K562 (cell line): ENCODE measurements at regions not wholly inside any gene's neighbourhood (a gene's known extent, or its start where the extent isn't known, plus 50 kb on each side); places are given as distances from the start of the nearest gene placed in this dataset.

Source experiments
- ATAC-seq: fragments of 200-7000 bp; cut with Tn5 transposase; 3 replicates; pipeline ENCODE4 v1.9.1; 2020; ENCODE audit warnings: moderate library complexity
- BruUV-seq: library from RNA; stranded (reverse); fragments of 400-500 nt; replicated peaks from 2 replicates; lab custom pipeline; 2021; lab: Mats Ljungman, UMichigan
- CTCF ChIA-PET: fragments of 300-600 bp; formaldehyde crosslinking; extraction: SDS; loops from one replicate; lab custom pipeline; 2021; ENCODE audit warnings: low intra/inter-chr PET ratio; lab: Yijun Ruan, JAX
- POLR2A ChIA-PET: fragments of 300-600, 350-650 bp; sonication (Branson Sonifier 250); formaldehyde crosslinking; extraction: SDS; loops from one replicate; lab custom pipeline; 2021; ENCODE audit warnings: antibody characterized with exemption, inconsistent platforms; lab: Yijun Ruan, JAX
- DNase-seq, 4 experiments: peaks; one replicate each; pipeline versions ENCODE4 v3.0.0 to v3.0.0-alpha.2; 2011 to 2018; ENCODE audit warnings: low spot score in 3 of 4, mixed read lengths in 3 of 4; ENCODE audit errors: extremely low read depth in 1 of 4
- FAIRE-seq: peaks from 2 replicates; lab custom pipeline; 2011; peaks lifted over from hg19 to GRCh38; lab: Jason Lieb, UNC
- H2AFZ ChIP-seq: 2 replicates; pipeline ENCODE4 v1.6.0; 2011; ENCODE audit warnings: low read depth, low read length, control low read depth, inconsistent platforms
- H3K27ac ChIP-seq: fragments of 200-600 bp; 3 replicates; pipeline ENCODE4 v1.8.0; 2011; ENCODE audit warnings: low read depth, mild to moderate bottlenecking, control low read depth, inconsistent platforms, low read length, moderate library complexity, mixed read lengths; ENCODE audit errors: extremely low read depth
- H3K27me3 ChIP-seq, 2 experiments: fragments of 300-600 bp in 1 of 2; 2 replicates in 1 of 2; 3 replicates in 1 of 2; pipeline versions ENCODE4 v1.6.0 to v1.8.0; 2011; ENCODE audit warnings: inconsistent platforms in 2 of 2, low read length in 2 of 2, mild to moderate bottlenecking in 1 of 2, mixed read lengths in 1 of 2, moderate library complexity in 1 of 2; ENCODE audit not compliant: control insufficient read depth in 2 of 2, insufficient read depth in 2 of 2
- H3K36me3 ChIP-seq: fragments of 300-600 bp; 3 replicates; pipeline ENCODE4 v1.8.0; 2011; ENCODE audit warnings: mild to moderate bottlenecking, low read length, inconsistent platforms; ENCODE audit not compliant: control insufficient read depth, insufficient read depth
- H3K4me1 ChIP-seq, 2 experiments: fragments of 200-600 bp in 1 of 2; replicated peaks in 1 of 2; 2 replicates in 1 of 2; 3 replicates in 1 of 2; pipeline versions ENCODE4 v1.5.1 to v1.8.0; 2011; ENCODE audit warnings: inconsistent platforms in 2 of 2, low read length in 2 of 2, mild to moderate bottlenecking in 1 of 2, mixed read lengths in 1 of 2, moderate library complexity in 1 of 2; ENCODE audit not compliant: control insufficient read depth in 2 of 2, insufficient read depth in 2 of 2
- H3K4me2 ChIP-seq: 2 replicates; pipeline ENCODE4 v1.6.1; 2011; ENCODE audit warnings: low read length, control low read depth, inconsistent platforms, mixed read lengths; ENCODE audit not compliant: insufficient read depth
- H3K4me3 ChIP-seq: fragments of 200-600 bp; sonication (generic), shearing (Covaris generic); 2 replicates; pipeline ENCODE4 v1.5.1; 2016; ENCODE audit warnings: control low read depth, inconsistent platforms
- H3K79me2 ChIP-seq: fragments of 200-600 bp; 3 replicates; pipeline ENCODE4 v1.8.0; 2011; ENCODE audit warnings: low read length, inconsistent platforms; ENCODE audit not compliant: control insufficient read depth, insufficient read depth
- H3K9ac ChIP-seq, 2 experiments: 2 replicates each; pipeline versions ENCODE4 v1.6.0 to v1.6.1; 2011; ENCODE audit warnings: low read depth in 2 of 2, low read length in 2 of 2, control low read depth in 1 of 2, inconsistent platforms in 1 of 2, mild to moderate bottlenecking in 1 of 2, mixed read lengths in 1 of 2; ENCODE audit not compliant: insufficient read depth in 1 of 2
- H3K9me1 ChIP-seq: one replicate; pipeline ENCODE4 v1.6.0; 2011; ENCODE audit warnings: inconsistent platforms, mild to moderate bottlenecking, low read length, moderate library complexity; ENCODE audit not compliant: control insufficient read depth, insufficient read depth
- H3K9me3 ChIP-seq: replicated peaks from 2 replicates; pipeline ENCODE4 v1.5.1; 2011; ENCODE audit warnings: low read depth, low read length, inconsistent platforms; ENCODE audit not compliant: control insufficient read depth, insufficient read depth
- H4K20me1 ChIP-seq: replicated peaks from 2 replicates; pipeline ENCODE4 v1.6.1; 2011; ENCODE audit warnings: low read length, inconsistent platforms, mixed read lengths; ENCODE audit not compliant: control insufficient read depth, insufficient read depth
- FOXK2 ChIP-seq, 2 experiments: fragments of 450-650 bp; IDR thresholded peaks in 1 of 2; conservative IDR thresholded peaks in 1 of 2; 2 replicates each; pipeline ENCODE4 v1.6.1; 2016; ENCODE audit warnings: low read depth in 2 of 2, mild to moderate bottlenecking in 1 of 2
- HNRNPLL ChIP-seq: fragments of 200-400 bp; formaldehyde crosslinking; IDR thresholded peaks from 2 replicates; pipeline ENCODE4 v1.6.1; 2017; ENCODE audit warnings: low read length, low read depth, mild to moderate bottlenecking; ENCODE audit not compliant: poor library complexity, severe bottlenecking
- MAFG ChIP-seq: fragments of 450-650 bp; conservative IDR thresholded peaks from 2 replicates; pipeline ENCODE4 v1.6.1; 2016; ENCODE audit warnings: missing genetic modification characterization, missing compliant biosample characterization
- MAX ChIP-seq: sonication (generic); formaldehyde crosslinking; IDR thresholded peaks from 2 replicates; pipeline ENCODE4 v1.9.0; 2022; ENCODE audit warnings: mild to moderate bottlenecking, missing genetic modification reagents
- ZBTB33 ChIP-seq: sonication (generic); formaldehyde crosslinking; IDR thresholded peaks from 2 replicates; pipeline ENCODE4 v1.8.1; 2023; ENCODE audit warnings: mild to moderate bottlenecking, missing genetic modification reagents
- ZNF695 ChIP-seq: fragments of 450-650 bp; formaldehyde crosslinking; IDR thresholded peaks from 2 replicates; pipeline ENCODE4 v1.4.0; 2020; ENCODE audit warnings: mild to moderate bottlenecking, moderate library complexity
- WGBS: fragments of 100-300 bp; shearing (Covaris generic); methylation state at CpG from one replicate; pipeline ENCODE4 v1.1.6; 2016; ENCODE audit warnings: low coverage, mixed read lengths; ENCODE audit not compliant: insufficient coverage; ENCODE audit errors: missing lambda C conversion rate; 5-methylcytosine and 5-hydroxymethylcytosine counted together
- in situ Hi-C: fragments of 300-500 bp; cut with MboI; formaldehyde crosslinking; loops from 4 replicates; pipeline ENCODE4 v1.15.0; 2018; ENCODE audit warnings: inconsistent platforms, mixed read lengths
- intact Hi-C: fragments of 100-400 bp; cut with micrococcal nuclease; formaldehyde crosslinking; loops from 2 replicates; pipeline ENCODE4 v1.14.2; 2022

GRCh38 chr9:107992271-107992670, 502.7 kb upstream of the KLF4 start:
- 3% methylated on average over 2 of the region's 2 CpGs for WGBS
- DNase-seq (no peak), FAIRE-seq (peak; percentile 6), ATAC-seq (no peak)
- Histone ChIP-seq H3K9ac (no peak overlapping the region), H3K9me3 (no peaks in the 10 kb centered on the region), H3K36me3 (no peaks in the 10 kb centered on the region), H3K4me1 (no peaks in the 10 kb centered on the region), H3K9me1 (no peaks in the 10 kb centered on the region), H3K4me3 (no peak overlapping the region), H3K27me3 (peaks cover 6% of the 10 kb centered on the region in 2 experiments), H2AFZ (no peak overlapping the region), H3K27ac (no peak overlapping the region), H4K20me1 (no peaks in the 10 kb centered on the region; the same call in 1 of the 2 replicates), H3K79me2 (no peaks in the 10 kb centered on the region), H3K4me2 (no peak overlapping the region)
- TF ChIP-seq ZBTB33 (CRISPR knock-in tag) (no peak), ZNF695 (CRISPR knock-in tag) (no peak)
- intact Hi-C loops (no loop called here), in situ Hi-C loops (no loop called here)
- BruUV-seq = no TSS peak
- POLR2A ChIA-PET = interaction anchor here (0.6 kb wide), 1 partner anchor 288 kb away, joined by 3 read pairs; no protein-coding TSS in a partner anchor
- CTCF ChIA-PET = no interaction called here

- in situ Hi-C loops (no loop called here), intact Hi-C loops (no loop called here)
- Histone ChIP-seq H4K20me1 (no peaks in the 10 kb centered on the region; the same call in 1 of the 2 replicates), H3K9me1 (no peaks in the 10 kb centered on the region), H3K9ac (no peak overlapping the region), H3K27me3 (peaks cover 4 to 8% of the 10 kb centered on the region in 2 experiments), H3K36me3 (no peaks in the 10 kb centered on the region), H3K9me3 (no peaks in the 10 kb centered on the region), H3K4me2 (no peak overlapping the region), H3K27ac (no peak overlapping the region), H3K4me3 (no peak overlapping the region), H3K4me1 (no peaks in the 10 kb centered on the region), H3K79me2 (no peaks in the 10 kb centered on the region), H2AFZ (no peak overlapping the region)
- DNase-seq (no peak), FAIRE-seq (no peak), ATAC-seq (no peak)
- TF ChIP-seq MAX (CRISPR knock-in tag) (no peak), MAFG (tag) (no peak), HNRNPLL (no peak), FOXK2 (conservative IDR thresholded peaks at IDR 0.05 in 1 of 2, IDR thresholded peaks at IDR 0.05 in 1 of 2; ENCODE audit: low read depth in 2 of 2) (no peak)
- POLR2A ChIA-PET = no interaction called here
- no TSS peak for BruUV-seq
- 0% methylated on average over 4 of the region's 4 CpGs for WGBS
- CTCF ChIA-PET = no interaction called here
Observed at GRCh38 chr9:107991581-107991980, 502.0 kb upstream of the KLF4 start.
